HG03280 (cell line): ENCODE measurements at regions not wholly inside any gene's neighbourhood (a gene's known extent, or its start where the extent isn't known, plus 50 kb on each side); places are given as distances from the start of the nearest gene placed in this dataset.

Experiments used
- ATAC-seq: cut with Tn5 transposase; IDR thresholded peaks from one replicate; pipeline ENCODE4 v1.9.1; 2021; ENCODE audit warnings: mild to moderate bottlenecking, moderate library complexity; ENCODE audit not compliant: unreplicated experiment

DNA sequence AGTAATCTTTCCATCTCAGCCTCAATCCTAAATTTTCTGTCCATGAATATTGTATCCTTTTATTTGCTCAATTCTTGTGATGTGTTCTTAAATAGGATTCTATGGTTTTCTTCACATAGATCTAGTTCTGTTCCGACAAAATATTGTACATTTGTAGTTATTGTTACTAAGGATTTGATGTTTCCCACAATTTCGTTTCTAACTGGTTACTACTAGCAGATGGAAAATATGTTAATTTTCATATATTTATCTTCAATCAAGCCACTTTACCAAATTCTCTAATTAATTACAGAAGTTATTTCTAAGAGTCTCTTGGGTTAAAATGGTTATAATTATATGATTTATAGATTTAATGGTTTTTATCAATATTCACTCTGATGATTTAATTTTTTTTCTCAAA, 60.3 kb downstream of the SEC61B start:
- no peak for ATAC-seq

DNA sequence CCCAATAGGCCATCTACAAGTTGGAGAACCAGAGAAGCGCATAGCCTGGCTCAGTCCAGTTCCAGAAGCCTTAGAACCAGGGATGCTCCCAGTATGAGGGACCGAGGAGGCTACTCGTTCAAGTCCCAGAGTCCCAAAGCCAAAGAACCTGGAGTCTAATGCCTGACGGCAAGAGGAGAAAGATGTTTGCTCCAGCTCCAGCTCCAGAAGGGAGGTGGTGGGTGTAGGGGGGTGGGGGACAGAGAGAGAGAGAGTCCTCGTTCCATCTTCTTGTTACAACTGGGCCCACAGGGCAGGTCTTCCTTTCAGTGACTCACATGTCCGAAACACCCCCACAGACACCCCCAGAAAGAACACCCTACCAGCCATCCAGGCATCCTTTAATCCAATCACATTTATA, 63.9 kb downstream of the SEC61B start:
- ATAC-seq = no peak

DNA sequence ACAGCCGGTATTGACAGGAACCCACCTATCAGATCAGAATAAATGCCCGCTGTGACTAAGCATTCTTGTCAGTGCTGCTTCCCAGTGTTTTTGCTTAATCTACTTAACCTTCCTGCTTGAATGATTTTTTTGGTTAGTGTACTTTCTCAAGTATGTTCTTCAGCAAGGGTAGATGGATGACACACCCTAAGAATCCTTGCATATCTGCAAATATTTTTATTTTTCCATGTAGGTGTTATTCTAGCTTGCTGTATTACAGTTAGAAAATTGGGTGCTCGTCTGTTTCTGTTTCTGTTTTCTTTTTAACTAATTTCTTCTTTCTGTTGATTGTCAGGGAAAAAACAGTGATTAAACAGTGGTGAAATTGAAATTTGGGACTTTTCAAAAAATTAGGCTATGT, 64.5 kb downstream of the SEC61B start:
- ATAC-seq = no peak

DNA sequence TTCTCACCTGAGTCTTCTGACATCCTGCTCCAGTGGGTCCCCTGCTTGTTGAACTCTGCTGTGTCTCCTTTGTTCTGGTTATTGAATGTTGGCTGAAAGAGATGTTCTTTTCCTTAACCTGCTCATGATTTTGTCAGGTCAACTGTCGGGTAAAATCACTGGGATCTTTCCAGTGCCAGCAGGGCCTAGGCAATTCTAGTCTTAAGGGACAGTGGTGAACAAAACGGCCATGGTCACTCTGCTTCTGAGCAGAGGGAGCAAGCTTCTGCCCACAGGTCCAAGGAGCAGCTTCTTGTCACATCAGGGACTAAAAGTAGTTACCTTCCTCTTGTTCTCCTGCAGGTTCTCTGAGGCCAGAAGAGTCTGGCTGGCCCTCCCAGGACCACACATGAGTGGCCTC, 65.6 kb downstream of the SEC61B start:
- no peak for ATAC-seq

DNA sequence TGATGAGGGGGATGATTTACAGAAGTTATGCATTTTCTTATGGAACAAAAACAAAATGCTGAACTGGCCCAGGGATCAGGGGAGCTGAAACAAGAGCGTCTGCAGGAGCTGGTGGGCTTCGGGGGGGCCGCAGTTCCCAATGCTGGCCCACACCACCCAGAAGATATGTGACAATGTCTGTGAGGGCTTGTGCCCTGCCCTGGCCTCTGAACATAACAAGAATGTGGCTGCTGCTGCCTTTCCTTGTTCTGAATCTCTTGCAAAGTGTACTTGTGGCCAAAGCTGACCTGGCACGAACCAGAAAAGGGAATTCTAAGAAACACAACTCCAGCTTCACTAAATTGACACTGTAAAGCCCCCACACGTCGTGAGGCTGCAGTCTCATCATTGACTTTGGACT, 66.7 kb downstream of the SEC61B start:
- ATAC-seq = no peak

DNA sequence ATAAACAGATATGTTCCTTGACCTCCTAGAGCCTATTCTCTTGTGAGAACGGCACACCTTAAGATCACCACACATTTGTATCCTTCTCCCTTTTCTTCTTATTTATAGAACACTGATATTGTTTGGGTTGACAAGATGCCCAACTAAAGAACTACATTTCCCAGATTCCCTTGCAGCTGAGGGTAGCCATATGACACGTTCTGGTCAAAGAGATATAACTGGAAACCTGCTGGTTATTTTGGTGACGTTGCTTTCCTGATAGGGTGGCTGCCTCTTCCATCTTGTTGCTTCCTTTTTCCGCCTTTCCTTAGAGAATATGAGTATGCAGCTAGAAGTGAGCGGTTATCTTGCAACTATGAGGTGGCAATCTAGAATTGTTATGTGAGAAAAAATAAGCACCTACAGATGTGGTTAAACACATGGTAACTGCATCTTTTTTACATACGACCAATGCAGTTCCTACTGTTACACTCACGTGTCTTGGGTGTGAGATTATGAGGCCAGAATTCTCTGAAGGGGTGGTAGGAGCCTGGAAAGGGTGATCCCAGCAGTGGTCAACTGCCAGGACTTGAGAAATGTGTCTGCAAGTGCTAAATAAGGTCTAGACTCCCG, 72.9 kb downstream of the SEC61B start:
- no peak for ATAC-seq

DNA sequence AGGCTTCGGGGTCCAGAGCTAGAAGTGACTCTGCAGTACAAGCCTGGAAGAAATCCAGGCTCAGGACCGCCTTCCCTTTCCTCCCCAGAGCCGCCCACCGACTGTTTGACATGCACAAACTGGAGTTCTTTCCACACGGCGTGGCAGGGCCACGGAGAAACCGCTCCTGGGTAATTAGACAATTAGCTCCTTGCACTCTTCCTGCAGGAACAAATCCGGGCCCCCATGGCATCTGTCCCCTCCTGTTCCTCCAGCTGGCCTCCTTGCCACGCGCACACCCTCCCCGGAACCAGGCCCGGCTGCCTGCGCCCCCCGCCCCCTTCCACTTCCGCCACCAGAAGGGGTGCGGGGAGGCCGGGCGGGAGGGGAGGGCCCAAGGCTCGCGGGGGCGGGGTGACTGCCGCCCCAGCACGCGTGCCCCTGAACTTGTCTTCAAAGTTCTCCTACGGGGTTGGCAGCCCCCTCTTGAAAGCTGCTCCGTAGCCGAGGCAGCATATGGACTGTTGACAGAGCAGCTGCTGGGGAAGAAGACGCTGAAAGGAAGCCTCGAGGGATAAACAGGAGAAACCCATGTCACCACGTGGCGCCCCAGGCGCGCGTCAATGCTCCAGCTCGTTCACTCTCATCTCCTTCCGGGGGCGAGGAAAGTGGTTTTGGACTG, 74.3 kb downstream of the SEC61B start:
- ATAC-seq = no peak

DNA sequence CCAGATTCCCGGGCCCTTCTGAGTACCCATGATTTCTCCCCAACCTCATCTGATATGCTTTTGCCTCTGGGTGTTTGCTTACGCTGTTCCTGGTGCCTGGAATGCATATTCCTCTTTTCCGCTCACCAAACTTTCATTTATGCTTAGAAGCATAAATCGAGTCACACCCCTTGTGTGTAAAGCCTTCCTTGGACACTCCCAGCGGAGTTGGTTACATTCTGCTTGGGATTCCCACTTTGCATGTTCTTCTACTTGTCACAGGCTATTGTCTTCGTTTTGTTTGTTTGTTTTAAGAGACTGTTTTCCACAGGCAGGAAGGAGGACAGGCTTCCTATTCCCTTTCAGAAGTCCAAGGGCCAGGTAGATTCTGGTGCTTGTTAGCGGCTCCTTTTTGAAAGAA, 76.5 kb downstream of the SEC61B start:
- no peak for ATAC-seq

DNA sequence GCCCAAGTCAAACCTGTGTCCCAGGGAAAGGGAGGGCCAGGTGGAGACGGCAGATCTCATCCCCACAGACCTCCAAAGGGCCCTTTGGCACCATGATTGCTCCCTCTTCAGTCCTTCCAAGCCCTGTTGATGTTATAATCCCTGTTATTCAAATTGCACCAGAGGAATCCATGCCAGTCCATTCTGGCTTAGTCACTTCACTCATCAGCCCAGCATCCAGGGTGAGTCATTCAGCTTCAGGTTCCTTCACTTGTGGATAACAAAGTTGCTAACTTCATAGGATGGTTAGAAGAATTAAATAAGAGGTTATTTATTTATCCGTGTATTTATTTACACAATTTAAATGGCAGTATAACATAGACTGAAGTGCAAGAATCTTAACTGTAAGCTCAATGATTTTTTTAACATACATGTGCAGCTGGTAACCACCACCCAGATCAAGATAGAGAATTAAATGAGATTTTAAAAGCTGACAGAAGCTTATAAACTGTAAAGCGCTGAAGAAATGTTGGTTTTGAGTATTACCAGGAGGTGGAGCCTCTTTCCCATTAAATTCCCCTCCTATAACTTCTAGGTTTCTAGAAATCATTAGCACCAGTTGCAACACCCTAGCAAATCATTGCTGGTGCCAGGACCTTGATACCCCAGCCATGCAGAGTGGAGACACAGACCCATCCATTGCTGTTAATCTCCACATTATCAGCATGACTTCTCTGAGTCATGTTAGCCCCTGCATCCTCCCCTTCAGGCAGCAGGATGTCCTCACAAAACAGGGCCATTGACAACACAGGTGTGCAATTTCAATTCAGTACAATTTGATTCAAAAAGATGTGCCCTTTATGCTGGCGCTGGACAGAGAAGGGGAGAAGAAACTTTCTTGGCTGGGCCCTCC, 77.4 kb downstream of the SEC61B start:
- no peak for ATAC-seq

DNA sequence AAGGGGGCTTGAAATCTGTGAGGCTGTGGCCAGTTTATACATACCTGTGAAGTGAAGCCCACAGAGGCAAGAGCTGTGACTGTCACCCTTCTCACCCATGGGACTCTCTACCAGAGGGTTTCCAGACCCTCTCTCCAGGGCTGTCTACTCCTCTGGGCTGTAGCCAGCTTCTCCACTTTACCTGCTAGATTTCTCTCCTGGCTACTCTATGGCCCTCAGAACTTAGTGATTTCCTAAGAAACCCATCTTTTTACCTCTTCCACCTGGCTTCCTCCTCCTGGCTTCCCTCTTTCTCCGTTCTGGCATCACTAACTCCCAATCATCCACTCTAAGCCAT, 78.0 kb downstream of the SEC61B start:
- no peak for ATAC-seq

DNA sequence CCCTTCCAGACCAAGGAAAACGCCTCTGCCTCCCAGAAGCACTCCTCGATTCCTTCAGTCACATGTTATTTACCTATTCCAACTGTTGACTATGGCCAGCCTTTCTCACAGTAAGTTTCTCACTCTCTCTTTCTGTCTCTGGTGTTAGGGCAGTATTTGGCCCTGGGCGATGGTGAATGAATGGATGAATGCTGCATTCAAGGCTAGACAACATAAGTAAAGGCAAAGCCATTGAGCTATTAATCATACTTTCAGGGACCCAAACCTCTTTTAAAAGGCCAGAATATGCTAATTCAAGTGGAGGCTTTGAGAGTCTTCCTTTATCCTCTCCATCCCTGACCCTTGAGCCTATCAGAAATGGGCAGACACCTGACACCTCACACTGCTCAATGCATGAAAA, 78.5 kb downstream of the SEC61B start:
- ATAC-seq = no peak

DNA sequence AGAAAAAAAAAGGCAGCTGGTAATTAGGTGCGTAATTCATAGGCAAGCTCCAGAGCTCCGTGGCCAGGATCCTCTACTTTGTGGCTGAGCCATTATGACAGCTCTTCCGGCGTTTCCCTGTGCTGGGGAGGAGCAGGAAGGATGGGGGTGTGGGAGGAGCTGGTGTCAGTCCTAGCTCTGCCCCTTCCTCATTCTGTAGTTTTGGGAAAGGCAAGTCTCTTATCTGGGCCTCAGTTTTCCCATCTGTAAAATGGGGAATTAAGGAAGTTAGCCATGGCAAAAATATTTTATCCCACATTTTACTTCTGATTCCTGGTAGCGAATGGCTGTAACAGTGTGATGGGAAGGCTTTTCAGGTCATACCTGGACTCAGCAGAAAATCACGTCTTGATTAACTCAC, 81.1 kb downstream of the SEC61B start:
- no peak for ATAC-seq

DNA sequence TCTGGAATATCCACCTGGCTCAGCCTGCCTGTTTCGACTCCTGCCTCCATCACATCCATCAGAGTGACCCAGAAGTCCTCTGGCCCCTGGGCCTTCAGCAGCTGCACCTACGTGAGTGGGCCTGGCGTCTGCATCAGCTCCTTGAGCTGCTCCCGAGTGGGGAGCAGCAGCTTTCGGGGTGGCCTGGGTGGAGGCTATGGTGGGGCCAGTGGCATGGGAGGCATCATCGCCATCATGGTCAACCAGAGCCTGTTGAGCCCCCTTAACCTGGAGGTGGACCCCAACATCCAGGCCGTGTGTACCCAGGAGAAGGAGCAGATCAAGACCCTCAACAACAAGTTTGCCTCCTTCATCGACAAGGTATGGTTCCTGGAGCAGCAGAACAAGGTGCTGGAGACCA, 83.0 kb downstream of the SEC61B start:
- no peak for ATAC-seq

DNA sequence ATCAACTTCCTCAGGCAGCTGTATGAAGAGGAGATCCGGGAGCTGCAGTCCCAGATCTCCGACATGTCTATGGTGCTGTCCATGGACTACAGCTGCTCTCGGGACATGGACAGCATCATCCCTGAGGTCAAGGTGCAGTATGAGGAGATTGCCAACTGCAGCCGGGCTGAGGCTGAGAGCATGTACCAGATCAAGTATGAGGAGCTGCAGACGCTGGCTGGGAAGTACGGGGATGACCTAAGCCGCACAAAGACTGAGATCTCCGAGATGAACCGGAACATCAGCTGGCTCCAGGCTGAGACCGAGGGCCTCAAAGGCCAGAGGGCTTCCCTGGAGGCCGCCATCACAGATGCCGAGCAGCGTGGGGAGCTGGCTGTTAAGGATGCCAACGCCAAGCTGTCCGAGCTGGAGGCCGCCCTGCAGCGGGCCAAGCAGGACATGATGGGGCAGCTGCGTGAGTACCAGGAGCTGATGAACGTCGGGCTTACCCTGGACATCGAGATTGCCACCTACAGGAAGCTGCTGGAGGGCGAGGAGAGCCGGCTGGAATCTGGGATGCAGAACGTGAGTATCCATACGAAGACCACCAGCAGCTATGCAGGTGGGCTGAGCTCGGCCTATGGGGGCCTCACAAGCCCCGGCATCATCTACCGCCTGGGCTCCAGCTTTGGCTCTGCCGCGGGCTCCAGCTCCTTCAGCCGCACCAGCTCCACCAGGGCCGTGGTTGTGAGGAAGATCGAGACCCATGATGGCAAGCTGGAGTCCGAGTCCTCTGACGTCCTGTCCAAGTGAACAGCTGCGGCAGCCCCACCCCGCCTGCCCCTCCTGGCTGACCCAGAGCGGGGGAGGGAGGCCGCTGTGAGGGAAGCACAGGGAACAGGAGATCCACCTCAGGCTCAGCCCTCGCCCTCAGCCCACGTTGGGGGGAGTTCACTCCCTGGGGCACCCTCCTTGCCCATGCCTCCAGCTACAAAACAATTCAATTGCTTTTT, 84.0 kb downstream of the SEC61B start:
- no peak for ATAC-seq

DNA sequence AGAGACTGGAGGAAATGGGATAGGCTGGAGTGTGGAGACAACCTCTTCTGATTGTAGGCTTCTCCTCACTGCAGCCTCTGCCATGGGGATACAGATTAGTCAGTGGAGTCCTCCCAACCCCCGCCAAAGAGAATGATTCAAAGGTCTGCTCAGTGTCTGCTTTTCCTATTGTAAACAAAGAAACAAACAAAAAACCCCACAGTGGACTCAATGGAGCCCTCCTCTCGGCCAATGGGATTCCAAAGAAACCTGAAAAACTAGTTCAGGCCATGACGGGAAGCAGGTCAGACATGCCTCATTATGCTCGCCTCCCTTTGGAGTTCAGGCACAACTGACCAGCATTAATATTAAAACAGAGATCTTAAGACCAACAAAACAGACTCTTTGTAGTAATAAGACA, 85.8 kb downstream of the SEC61B start:
- no peak for ATAC-seq

DNA sequence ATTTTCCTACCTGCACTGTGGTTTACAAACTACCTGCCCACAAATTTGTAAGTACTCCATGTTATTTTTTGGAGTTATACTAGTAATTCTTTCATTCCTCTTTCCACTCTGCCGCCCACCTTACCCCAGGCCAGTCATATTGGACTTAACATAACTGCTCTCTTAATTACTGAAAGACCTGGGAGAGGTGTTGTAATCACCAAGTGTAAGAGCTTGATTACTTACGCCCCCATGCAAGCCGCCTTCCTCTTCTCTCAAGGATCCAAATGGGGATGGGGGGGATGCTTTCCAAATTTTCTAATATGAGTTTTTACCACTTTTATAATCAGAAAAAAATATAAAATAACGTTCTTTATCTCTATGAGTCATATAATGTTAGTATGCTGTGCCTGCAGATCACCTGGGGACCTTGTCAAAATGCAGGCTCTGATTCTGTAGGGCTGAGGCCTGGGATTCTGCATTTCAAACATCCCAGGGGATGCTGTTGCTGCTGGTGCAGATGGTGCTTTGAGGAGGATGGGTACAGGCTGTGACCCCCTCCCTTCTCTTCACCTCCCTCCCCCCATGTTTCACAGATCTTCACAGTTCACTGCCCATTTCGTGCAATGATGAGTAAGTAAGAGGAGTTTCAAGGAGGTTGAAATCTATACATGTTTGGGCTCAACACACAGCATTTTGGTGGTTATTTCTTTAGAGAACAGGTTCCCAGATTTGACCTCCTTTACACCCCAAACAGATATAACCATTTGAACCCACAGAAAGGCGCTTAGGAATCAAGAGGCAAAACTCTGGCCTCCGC, 87.3 kb downstream of the SEC61B start:
- ATAC-seq = no peak

DNA sequence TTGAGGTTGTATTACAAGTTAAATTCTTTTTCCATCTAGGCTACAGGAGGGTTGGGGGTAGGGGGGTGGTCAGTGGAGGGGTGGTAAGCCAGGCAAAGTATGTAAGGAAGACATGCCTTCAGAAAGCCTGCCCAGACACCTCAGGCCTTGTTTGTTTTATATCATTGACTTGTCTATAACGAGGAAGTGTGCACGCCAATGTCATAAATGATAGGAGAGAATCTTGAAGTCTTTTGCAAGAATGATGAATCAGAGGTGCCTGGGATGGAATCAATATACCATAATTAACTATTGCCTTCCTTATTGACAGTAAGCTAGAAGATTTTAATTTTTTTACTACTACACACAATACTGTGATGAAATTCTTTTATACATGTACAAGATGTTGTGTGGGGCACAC, 90.7 kb downstream of the SEC61B start:
- ATAC-seq = no peak

DNA sequence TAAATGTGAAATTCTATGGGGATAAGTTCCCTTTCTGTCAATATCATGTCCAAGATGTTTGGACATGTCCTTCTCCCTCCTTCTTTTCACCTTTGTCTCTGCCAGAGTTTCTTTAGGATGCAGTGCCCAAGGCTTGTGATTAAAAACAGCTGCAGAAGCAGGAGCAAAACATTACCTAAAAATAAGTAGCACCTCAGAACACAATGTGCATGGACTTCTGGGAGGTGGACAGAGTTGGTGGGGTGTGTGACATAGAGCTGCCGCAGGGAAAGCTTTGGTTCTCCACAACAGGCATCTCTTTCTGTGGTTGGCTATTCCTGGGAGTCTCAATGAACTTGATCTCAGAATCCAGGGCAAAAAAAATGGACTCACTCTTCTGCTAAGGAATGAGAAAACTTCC, 97.0 kb downstream of the SEC61B start:
- no peak for ATAC-seq

DNA sequence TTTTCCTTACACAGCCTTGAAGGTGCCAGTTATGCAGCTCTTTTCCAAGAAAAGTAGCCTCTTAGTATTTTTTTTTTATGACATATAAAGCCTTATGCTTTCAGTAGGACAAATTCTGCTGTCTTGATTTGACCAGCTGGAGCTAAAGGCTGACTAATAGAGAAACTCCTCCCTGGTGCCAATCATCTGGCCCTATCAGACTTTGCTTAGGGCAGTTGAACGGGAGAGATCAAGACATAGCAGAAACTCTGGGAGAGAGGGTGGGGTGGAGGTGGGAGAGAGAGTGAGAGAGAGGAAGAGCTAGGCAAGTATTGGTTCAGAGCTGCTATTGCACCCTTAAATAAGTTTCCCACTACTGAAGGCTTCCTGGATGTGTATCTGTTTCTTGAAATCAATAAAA, 100.2 kb downstream of the SEC61B start:
- ATAC-seq = no peak
